Panc1 (cell line): ENCODE measurements at regions not wholly inside any gene's neighbourhood (a gene's known extent, or its start where the extent isn't known, plus 50 kb on each side); places are given as distances from the start of the nearest gene placed in this dataset.

Source experiments
- ATAC-seq: fragments of 200-7000 bp; cut with Tn5 transposase; 2 replicates; pipeline ENCODE4 v1.9.1; 2020; ENCODE audit warnings: mild to moderate bottlenecking, moderate library complexity
- BruUV-seq: library from RNA; stranded (reverse); fragments of 400-500 nt; replicated peaks from 2 replicates; lab custom pipeline; 2021; lab: Mats Ljungman, UMichigan
- CTCF ChIA-PET: fragments of 300-600 bp; sonication (Branson Sonifier 250); formaldehyde crosslinking; loops from one replicate; lab custom pipeline; 2022; ENCODE audit warnings: antibody characterized with exemption; lab: Charles Lee
- POLR2A ChIA-PET: fragments of 300-600 bp; sonication (Branson Sonifier 250); formaldehyde crosslinking; loops from one replicate; lab custom pipeline; 2022; ENCODE audit warnings: antibody characterized with exemption; lab: Charles Lee
- DNase-seq: peaks from one replicate; pipeline ENCODE4 v3.0.0-alpha.2; 2010; ENCODE audit warnings: low read depth, low spot score
- H3K27ac ChIP-seq: 2 replicates; pipeline ENCODE4 v1.5.1; 2011; ENCODE audit warnings: mild to moderate bottlenecking, low read length, inconsistent platforms
- H3K27me3 ChIP-seq: fragments of 200-500 bp; sonication (Bioruptor generic); 2 replicates; pipeline ENCODE4 v1.6.0; 2014; ENCODE audit warnings: low read length, inconsistent platforms; ENCODE audit not compliant: control insufficient read depth, insufficient read depth
- H3K36me3 ChIP-seq: fragments of 200-500 bp; sonication (Bioruptor generic); 2 replicates; pipeline ENCODE4 v1.5.1; 2014; ENCODE audit warnings: inconsistent platforms, mild to moderate bottlenecking, low read length, moderate library complexity; ENCODE audit not compliant: control insufficient read depth, insufficient read depth
- H3K4me1 ChIP-seq: 2 replicates; pipeline ENCODE4 v1.5.1; 2011; ENCODE audit warnings: inconsistent platforms, mild to moderate bottlenecking, low read length, moderate library complexity; ENCODE audit not compliant: control insufficient read depth, insufficient read depth
- H3K4me3 ChIP-seq, 2 experiments: 2 replicates each; pipeline ENCODE4 v1.5.1; 2011 to 2012; ENCODE audit warnings: low read depth in 2 of 2, low read length in 2 of 2, mild to moderate bottlenecking in 2 of 2, inconsistent platforms in 1 of 2, moderate library complexity in 1 of 2
- H3K9me3 ChIP-seq: fragments of 200-500 bp; sonication (Bioruptor generic); 2 replicates; pipeline ENCODE4 v1.5.1; 2014; ENCODE audit warnings: low read depth, mild to moderate bottlenecking, inconsistent platforms, low read length, moderate library complexity; ENCODE audit not compliant: control insufficient read depth, insufficient read depth
- POLR2AphosphoS5 ChIP-seq: IDR thresholded peaks from 2 replicates; pipeline ENCODE4 v1.6.1; 2012; ENCODE audit warnings: mild to moderate bottlenecking, low read depth, low read length, moderate library complexity
- SIN3A ChIP-seq: IDR thresholded peaks from 2 replicates; pipeline ENCODE4 v1.6.1; 2012; ENCODE audit warnings: low read depth, mild to moderate bottlenecking, low read length, moderate library complexity, borderline replicate concordance; ENCODE audit not compliant: insufficient read depth
- TCF7L2 ChIP-seq: IDR thresholded peaks from 2 replicates; pipeline ENCODE4 v1.6.1; 2011; ENCODE audit warnings: mild to moderate bottlenecking, low read depth, low read length, inconsistent platforms
- in situ Hi-C: cut with HindIII; loops from 2 replicates; pipeline ENCODE4 v1.10.0; 2016; ENCODE audit warnings: low sequenced_read_pairs, low pct_unique_long_range_greater_than_20kb
- intact Hi-C: fragments of 100-400 bp; cut with micrococcal nuclease; formaldehyde crosslinking; loops from one replicate; pipeline ENCODE4 v1.10.0; 2022; ENCODE audit not compliant: unreplicated experiment
- TF ChIP-seq, protein P1 (sequence below), 2 experiments: IDR thresholded peaks; 2 replicates each; pipeline ENCODE4 v1.6.1; 2011 to 2012; ENCODE audit warnings: low read depth in 2 of 2, control low read depth in 1 of 2, low read length in 1 of 2, mild to moderate bottlenecking in 1 of 2, moderate library complexity in 1 of 2; ENCODE audit not compliant: insufficient read depth in 1 of 2
- TF ChIP-seq, protein P2 (sequence below): fragments of 450-650 bp; IDR thresholded peaks from 2 replicates; pipeline ENCODE4 v1.5.1; 2017; ENCODE audit warnings: mild to moderate bottlenecking

DNA sequence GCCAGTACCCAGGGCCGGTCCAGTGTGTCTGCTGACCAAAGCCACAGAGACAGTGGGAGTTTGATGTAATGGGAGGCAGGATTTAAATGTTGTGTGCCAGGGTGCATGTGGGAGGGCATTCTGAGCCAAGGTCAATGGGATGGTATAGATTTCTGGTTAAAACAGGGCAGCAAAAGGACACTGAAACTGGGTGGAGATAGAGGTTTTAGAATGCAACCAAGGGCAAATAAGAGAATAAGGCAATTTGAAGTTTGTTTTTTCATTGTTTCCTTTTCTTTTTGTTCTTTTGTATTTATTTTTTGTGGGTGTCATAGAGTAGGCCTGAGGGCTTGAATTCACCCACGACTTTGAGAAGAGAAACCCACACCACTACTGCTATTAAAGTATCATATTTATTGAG is 65.5 kb upstream of the CLINT1 start:
- Histone ChIP-seq H3K4me3 (no peak overlapping the region), H3K4me1 (no peaks in the 10 kb centered on the region), H3K36me3 (no peaks in the 10 kb centered on the region), H3K27me3 (no peaks in the 10 kb centered on the region), H3K9me3 (no peaks in the 10 kb centered on the region), H3K27ac (no peak overlapping the region)
- ChIA-PET POLR2A (no interaction called here), CTCF (no interaction called here)
- DNase-seq (no peak), ATAC-seq (no peak)
- BruUV-seq: no TSS peak
- in situ Hi-C loops: no loop called here
- TF ChIP-seq, protein P1, sequence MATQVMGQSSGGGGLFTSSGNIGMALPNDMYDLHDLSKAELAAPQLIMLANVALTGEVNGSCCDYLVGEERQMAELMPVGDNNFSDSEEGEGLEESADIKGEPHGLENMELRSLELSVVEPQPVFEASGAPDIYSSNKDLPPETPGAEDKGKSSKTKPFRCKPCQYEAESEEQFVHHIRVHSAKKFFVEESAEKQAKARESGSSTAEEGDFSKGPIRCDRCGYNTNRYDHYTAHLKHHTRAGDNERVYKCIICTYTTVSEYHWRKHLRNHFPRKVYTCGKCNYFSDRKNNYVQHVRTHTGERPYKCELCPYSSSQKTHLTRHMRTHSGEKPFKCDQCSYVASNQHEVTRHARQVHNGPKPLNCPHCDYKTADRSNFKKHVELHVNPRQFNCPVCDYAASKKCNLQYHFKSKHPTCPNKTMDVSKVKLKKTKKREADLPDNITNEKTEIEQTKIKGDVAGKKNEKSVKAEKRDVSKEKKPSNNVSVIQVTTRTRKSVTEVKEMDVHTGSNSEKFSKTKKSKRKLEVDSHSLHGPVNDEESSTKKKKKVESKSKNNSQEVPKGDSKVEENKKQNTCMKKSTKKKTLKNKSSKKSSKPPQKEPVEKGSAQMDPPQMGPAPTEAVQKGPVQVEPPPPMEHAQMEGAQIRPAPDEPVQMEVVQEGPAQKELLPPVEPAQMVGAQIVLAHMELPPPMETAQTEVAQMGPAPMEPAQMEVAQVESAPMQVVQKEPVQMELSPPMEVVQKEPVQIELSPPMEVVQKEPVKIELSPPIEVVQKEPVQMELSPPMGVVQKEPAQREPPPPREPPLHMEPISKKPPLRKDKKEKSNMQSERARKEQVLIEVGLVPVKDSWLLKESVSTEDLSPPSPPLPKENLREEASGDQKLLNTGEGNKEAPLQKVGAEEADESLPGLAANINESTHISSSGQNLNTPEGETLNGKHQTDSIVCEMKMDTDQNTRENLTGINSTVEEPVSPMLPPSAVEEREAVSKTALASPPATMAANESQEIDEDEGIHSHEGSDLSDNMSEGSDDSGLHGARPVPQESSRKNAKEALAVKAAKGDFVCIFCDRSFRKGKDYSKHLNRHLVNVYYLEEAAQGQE (IDR thresholded peaks at IDR 0.05; ENCODE audit: insufficient read depth in 1 of 2, low read depth in 2 of 2, low read length in 1 of 2): no peak
- TF ChIP-seq, protein P2, sequence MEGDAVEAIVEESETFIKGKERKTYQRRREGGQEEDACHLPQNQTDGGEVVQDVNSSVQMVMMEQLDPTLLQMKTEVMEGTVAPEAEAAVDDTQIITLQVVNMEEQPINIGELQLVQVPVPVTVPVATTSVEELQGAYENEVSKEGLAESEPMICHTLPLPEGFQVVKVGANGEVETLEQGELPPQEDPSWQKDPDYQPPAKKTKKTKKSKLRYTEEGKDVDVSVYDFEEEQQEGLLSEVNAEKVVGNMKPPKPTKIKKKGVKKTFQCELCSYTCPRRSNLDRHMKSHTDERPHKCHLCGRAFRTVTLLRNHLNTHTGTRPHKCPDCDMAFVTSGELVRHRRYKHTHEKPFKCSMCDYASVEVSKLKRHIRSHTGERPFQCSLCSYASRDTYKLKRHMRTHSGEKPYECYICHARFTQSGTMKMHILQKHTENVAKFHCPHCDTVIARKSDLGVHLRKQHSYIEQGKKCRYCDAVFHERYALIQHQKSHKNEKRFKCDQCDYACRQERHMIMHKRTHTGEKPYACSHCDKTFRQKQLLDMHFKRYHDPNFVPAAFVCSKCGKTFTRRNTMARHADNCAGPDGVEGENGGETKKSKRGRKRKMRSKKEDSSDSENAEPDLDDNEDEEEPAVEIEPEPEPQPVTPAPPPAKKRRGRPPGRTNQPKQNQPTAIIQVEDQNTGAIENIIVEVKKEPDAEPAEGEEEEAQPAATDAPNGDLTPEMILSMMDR: no peak
- TF ChIP-seq POLR2AphosphoS5: no peak
- intact Hi-C loops: no loop called here

DNA sequence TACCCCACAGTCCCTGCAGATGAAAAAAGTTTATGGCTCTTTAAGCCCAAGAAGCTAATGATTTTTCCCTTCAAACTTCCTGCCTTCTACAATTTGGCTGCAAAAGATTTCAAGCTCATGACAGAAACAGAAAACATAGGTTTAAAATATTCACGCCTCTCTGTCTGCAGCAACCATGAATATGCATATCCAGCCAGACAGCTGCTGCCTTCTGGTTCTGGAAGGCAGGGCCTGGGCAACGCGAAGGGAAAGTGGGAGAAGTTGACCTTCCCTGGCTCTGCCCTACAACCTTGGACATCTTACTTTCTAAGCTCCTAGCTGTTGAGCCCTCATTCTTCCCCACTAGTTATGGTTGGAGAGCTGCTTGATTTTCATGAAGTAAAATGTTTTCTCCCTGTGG is 64.8 kb upstream of the CLINT1 start:
- ChIA-PET POLR2A (no interaction called here), CTCF (no interaction called here)
- Histone ChIP-seq H3K9me3 (no peaks in the 10 kb centered on the region), H3K36me3 (no peaks in the 10 kb centered on the region), H3K4me3 (no peak overlapping the region), H3K27ac (no peak overlapping the region), H3K27me3 (no peaks in the 10 kb centered on the region), H3K4me1 (no peaks in the 10 kb centered on the region)
- DNase-seq (no peak), ATAC-seq (no peak)
- in situ Hi-C loops (no loop called here), intact Hi-C loops (no loop called here)
- TF ChIP-seq, protein P2: no peak
- TF ChIP-seq, protein P1 (IDR thresholded peaks at IDR 0.05; ENCODE audit: insufficient read depth in 1 of 2, low read depth in 2 of 2, low read length in 1 of 2): no peak
- TF ChIP-seq POLR2AphosphoS5: no peak
- TF ChIP-seq TCF7L2: no peak
- TF ChIP-seq SIN3A: no peak
- no TSS peak for BruUV-seq
